GM19025 (cell line): ENCODE measurements at regions not wholly inside any gene's neighbourhood (a gene's known extent, or its start where the extent isn't known, plus 50 kb on each side); places are given as distances from the start of the nearest gene placed in this dataset.

ENCODE experiments used
- ATAC-seq: cut with Tn5 transposase; IDR thresholded peaks from one replicate; pipeline ENCODE4 v1.9.1; 2021; ENCODE audit warnings: mild to moderate bottlenecking, low read depth, moderate library complexity; ENCODE audit not compliant: unreplicated experiment

DNA sequence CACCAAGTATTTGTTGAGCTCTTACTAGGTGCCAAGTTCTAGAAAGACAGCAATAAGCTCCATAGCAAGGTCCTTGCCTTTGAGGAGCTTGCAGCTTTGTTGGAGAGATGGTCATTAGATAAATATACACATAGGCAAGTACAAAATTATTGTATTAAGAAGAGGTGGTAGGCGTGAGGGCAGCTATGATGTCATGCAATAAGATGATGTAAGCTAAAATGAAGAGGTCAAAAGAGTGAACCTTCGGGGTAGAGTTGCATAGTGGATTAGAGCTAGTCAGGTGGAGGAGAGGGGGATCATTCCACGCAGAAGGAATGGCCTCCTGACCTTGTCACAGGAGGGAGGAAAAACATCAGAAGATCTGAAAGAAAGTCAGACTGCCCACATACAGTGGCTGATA is 141.9 kb upstream of the PCSK2 start:
- ATAC-seq: no peak

DNA sequence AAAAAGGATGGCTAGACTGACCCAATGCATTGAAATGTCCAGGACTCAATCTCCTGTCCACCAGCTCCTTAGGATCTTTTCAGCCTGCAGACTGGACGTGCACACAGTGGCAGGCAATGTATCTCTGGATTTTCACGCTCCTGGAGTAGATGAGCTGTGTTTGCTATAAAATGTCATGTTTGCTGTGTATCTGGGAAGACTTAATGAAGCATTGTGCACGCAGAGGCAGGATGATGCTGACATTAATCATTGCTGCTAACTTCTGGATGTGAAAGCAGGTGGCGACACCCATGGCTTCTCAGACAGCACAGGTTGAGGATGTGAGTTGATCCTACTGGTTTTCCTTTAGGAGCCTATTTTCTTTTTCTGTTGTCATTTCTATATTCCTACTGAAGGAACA is 133.1 kb upstream of the PCSK2 start:
- no peak for ATAC-seq

DNA sequence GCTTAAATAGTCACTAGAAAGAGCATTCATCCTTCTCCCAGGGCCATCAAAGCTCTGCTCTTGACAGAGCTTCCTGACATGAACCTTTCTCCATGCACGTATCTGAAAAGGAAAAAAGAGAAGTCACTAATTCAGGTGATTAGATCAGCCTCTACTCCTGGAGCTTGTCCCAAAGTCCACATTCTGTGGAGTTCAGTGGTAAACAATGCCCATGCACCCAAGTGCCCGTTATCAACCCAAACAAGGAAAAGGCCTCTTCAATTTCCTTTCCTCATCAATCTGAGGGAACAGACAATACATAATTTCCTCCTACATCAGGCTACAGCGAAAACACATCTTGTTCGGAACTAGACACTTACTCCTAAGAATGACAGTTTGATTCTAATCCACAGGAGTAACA is 129.2 kb upstream of the PCSK2 start:
- ATAC-seq: no peak

DNA sequence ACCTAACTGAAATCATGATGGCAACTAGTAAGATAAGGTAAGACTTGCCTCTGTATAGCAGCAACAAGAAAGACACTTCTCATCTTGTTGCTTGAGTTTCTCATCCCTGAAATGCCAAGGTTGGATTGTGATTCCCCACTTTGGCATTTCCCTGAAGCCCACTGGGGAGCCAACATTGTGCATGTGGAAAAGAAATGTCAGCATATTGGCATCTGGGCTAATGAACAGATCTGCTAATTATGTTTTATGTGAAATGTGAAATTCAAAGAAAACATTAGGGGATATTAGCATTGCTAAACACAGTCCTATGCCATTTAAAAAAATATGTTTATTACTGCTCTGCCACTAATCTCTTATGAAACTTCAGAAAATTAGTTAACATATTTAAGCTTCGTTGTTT is 126.3 kb upstream of the PCSK2 start:
- ATAC-seq: no peak

DNA sequence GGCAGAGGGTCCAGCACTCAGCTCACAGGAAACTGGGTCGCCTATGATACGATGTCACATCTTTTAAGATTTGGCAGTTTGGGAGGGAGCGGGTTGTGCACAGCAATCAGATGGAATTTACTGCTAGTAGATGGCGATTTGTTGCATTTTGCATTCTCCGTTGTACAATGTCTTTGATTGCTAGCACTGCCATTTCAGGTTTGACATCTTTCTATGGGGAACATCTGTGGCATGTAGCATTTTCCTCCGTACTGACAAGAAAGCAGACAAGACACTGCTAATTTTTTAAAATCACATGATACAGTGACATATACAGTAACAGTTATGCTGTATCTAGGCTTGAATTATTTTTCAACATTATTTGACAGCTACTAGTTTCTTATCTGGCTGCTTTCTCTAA is 119.7 kb upstream of the PCSK2 start:
- ATAC-seq: no peak

DNA sequence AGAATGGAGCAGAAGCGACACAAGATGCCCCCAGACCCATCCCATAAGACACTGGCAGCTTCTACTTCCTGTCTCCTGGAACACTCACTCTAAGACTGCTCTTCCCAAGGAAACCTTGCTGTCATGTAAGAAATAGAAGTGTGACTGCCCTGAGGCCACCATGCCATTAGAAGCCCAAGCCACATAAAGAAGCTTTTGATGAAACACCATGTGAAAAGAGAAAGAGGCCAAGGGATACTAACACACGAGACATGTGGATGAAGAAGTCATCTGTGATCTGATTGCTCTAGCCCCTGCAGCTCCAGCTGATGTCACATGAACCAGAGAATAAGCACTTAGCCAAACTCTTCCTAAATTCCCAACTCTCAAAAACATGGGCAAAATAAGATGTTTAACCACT is 117.9 kb upstream of the PCSK2 start:
- no peak for ATAC-seq

DNA sequence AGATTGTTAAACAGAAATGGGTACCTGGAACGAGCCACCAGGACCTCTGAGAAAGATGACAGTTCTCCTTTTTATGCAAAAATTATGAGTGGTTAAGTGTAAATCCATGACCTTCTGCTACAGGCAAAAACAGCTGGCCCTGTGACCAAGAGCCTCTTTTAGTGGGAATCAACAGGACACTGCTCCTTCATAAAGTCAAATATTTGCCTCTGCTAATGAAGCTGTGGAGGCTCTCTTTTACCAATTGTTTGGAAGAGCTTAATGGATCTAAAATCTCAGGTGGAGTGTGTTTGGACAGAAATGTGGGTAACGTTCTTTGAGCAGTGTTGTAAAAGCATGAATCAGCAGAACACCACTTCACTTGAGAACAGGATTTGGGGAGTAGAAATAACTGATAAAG is 117.5 kb upstream of the PCSK2 start:
- no peak for ATAC-seq

DNA sequence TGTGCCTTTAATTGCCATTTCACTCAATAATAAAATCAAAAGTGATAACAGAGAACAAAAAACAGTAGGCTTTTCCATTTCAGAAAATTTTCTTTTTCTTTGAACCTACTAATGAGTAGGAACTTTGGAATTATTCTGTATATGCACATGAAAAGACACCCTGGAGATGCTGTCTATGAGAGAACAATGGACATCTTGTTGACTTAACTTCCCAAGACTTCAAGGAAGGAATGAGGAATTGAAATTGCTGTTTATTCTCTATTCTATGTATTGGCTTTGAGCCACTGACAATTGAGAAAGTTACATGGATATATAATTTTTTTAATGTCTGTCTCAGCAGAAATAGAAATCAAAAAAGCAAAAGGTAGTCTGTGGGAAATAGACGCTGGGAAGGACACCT is 98.6 kb upstream of the PCSK2 start:
- no peak for ATAC-seq

DNA sequence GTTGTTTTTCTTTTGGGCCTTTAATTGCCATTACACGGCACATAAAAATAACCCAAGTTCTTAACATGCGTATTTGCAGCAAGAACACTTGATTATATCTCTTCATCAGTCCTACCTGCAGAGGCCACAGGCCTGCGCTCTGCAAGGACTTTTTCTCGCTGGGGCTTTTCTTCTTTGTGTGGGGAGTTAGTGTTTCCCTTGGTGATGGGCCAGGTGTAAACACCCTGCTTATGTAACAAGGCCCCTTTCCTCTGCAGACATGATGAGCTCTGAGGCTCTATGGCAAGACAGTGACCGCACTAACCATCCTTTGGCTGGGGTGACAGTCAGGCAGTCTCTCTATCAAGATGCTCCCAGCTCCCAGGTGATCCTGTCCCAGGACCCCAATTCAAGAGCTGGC is 97.8 kb upstream of the PCSK2 start:
- no peak for ATAC-seq

DNA sequence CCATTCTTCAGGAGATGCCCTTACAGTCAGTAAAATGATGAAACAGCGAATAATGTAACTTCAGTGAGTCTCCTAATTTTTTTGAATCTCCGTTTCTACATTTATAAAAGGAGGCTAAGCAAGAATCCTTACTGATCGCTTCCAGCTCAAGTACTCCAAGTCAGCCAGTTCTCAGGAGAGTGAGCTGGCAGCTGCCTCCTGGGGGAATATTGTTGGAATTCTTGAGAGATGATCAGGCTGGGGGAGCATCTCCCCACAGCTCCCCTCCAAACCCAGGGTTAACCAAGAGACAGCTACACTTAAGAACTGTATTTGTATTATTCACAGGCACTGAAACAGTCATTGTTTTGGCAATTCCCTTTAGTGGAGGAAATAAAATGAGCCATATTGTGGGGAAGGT is 89.1 kb upstream of the PCSK2 start:
- ATAC-seq: no peak

DNA sequence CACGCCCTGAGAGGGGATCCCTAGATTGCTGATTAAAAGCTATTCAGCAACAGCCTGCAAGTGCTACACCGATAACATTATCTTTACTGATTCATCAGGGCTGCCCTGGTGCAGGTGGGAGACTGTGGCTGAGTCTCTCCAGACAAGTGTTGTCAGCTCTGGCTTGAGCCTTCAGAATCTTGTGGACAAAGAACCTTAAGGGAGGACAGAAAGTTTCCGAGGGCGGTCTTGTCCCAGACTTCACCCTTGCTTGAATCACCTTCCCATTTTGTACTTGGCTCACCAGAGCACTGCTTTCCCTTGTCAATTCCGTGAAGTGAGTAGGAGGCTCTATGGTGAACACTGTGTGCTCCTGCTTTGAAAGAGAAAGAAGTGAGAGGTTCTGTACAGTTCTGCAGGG is 88.6 kb upstream of the PCSK2 start:
- ATAC-seq: no peak

DNA sequence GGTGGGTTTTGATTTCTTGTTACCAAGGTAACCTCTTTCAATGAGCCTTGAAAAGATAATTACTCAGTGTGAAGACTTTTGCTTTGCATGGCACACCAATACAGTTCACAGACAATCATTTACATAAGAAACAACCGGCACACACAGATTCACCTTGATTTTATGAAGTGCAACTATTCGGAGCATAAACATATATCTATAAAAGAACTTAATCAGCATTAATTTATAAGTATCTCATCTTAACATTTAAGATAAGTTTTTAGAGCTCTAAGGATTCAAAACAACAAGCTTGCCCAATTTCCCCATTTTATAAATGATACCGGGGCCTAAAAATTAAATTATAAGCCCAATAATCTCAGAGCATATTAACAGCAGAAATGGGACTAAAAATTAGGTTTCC is 85.9 kb upstream of the PCSK2 start:
- no peak for ATAC-seq

DNA sequence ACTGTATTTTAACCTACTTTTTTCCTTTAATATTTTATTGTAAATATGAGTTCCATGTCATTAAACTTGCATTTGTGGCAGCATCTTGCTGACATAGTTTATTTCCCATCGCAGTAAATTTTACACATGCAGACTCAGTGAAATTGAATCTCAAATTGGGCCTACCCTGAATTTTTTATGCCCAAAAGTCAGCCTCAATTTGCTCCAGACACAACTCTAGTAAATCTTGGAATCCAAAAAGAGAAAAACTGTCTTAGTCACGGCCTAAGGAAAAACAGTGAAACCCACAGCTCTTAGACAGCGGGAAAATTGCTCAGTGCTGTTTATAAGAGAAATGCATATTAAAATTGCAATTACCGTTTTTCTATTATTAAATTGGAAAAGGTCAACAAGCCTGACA is 85.3 kb upstream of the PCSK2 start:
- no peak for ATAC-seq

DNA sequence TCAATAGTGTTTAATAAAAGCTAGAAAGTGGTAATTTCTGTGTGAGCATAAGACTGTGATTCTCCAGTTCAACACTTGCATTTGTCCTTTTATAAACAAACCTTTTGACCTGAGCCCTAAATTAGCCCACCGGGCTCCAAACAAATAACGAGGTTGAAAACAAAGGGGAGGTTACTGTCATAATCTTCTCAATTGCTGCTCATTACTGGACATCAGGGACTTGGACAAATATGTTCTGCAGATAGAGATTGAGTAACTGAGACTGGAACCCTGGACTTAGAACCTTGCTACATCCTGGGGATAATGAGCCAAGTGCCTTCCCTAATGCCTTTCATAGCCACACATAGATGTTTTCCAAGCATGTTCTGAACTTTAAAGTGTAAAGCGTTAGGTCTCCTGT is 84.2 kb upstream of the PCSK2 start:
- no peak for ATAC-seq

DNA sequence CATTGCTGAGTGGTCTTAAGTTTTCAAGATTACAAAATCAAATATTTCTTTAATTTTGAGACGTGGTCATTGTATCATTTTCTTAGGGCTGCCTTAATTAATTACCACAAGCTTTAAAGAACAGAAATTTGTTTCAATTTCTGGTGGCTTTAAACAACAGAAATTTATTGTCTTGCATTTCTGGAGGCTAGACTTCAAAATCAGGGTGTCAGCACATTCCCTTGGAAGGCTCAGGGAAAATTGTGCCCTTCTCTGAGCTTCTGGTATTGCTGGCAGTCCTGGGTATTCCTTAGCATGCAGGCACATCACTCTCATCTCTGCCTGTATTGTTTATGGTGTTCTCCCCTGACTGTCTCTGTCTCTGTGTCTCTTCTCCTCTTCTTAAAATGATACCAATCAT is 76.0 kb upstream of the PCSK2 start:
- ATAC-seq: no peak

DNA sequence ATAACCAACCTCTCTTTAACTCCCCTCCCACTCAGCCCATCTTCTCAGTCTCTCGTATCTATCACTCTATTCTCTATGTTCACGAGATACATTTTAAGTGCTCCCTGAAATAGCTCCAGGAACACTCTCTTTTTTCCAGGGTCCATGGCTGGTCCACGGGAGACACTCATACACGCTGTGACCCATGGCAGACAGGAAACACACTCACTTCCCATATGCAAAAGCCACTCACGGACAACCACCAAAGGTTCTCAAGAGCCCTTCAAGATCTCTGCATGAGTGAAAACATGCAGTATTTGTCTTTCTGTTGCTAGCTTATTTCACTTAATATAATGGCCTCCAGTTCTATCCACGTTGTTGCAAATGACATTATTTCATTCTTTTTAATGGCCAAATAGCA is 71.4 kb upstream of the PCSK2 start:
- no peak for ATAC-seq

DNA sequence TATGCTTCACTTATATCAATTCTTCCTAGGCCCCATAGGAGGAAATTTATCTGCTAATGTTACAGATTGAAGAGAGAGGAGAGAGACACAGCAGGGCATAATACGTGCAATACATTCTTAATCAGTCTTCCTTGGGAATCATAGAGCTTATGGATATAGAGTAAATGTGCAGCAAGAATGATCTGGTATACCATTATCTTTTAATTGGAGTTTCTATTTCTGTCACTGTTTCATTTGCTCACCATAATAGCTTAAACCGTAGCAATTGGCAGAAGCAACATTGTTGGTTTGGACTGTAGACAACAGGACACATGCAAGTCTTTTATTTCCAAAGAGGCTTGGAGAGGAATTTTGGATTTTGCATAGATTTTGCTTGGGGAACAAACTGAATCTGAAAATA is 68.1 kb upstream of the PCSK2 start:
- ATAC-seq: no peak

DNA sequence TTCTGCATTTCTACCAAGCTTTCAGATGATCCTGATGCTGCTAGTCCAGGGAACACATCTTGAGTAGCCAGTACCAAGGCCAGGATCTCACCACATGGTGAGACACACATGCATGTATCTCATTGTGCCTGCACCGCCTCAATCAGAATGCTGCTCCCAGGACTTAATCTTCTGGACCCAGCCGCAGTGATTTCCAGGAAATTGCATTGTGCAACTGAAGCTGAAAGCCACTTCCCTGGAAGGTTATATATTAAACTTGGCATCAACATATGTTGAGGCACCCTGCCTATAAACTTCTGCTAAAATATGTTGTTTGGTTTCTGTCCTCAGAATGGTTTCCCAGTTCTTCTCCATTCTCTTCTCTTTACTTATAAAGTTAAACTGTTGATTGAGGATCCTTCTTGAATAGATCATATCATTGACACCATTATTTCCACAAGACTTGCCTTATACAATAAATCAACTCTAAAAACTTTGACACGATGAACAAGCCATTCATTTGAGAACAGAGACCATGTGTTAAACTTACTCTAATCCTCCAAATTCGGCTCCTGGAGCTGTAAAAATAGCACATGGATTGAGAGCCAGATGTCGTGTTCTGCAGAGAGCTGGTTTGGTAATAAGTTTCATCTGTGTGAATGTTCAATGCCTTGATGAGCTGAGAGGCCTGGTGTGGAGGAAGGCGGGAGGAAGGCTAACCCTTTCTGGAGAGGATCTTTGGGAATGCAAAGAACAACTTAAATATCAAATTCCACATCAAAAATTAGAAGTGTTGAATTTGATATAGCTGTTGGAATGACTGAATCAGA is 65.0 kb upstream of the PCSK2 start:
- no peak for ATAC-seq

DNA sequence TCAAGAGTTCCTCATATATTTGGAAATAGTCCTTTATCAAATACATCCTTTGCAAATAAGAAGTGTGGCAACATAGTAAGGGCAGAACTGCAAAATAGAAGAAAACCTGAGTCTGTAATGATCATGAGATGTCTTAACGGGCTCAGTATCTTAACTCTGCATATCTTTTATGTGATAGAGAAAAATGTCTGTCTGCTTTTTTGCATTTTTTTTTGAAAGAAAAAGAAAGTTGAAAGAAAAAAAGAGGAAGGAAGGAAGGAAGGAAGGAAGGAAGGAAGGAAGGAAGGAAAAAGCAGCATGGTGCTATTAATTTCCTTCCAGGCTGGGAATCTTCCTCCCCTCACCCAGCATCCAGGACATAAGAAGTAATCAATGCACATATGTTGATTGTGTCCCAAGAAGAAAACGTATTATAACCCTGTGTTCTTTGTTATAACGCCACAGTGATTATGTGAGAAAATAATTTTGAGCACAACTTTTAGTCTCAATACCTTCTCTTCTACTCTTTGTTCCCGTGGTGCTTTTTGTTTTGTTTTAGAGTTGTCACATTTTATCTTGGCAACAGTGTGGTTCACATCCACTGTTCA is 58.7 kb upstream of the PCSK2 start:
- ATAC-seq: no peak

DNA sequence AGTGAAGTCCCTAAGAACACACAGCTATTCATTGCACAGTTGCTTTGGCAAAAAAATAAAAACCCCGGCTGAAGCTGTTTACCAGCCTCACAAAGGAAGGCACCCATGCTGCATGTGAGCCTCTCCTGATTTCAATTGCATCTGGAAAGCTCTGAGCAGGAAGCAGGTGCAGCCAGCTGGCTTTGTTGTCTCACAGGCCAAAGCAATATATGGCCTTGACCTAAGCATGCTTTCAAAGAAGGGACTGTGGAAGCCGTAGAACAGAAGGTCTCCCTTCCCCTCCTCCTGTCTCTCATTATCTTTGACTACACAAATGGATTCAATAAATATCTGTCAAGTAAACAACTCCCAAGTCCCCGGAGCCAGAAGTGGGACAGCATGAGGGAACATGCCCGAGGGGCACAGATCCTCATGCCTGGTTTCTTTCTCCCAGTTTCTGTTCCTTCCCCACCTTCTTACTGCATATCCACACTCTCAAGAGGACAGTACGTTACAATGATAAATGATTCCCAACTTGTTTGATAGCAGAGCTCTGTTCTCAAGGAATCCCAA is 57.2 kb upstream of the PCSK2 start:
- no peak for ATAC-seq

DNA sequence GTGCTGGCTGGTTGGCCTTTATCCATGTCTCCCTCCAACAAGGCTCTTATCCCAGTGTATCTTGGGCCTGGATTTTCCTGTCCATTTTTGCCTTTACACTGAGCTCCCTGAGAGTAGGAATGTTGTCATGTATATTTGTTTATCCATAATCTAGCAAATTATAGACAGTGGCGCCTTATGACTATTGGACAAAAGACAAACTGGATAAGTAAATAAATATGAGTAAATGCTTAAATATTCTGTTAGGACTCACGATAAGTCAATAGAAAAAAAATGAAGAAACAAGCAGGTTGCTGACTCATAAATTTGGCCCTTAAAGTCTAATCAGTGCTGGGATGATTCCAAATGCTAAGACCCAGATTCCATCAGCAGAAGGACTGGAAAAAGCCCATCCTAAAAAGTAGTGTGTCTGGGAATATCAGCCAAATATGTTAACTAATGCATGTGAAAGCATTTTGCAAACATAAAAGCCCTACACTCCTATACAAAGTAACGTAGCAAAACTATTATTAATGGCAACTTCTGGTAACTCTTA is 55.0 kb upstream of the PCSK2 start:
- no peak for ATAC-seq
